Upper lobe of right lung (tissue), 1 donor: ENCODE measurements at regions not wholly inside any gene's neighbourhood (a gene's known extent, or its start where the extent isn't known, plus 50 kb on each side); places are given as distances from the start of the nearest gene placed in this dataset.

Source experiments
- ATAC-seq: fragments of 200-7000 bp; cut with Tn5 transposase; one replicate; pipeline ENCODE4 v1.9.1; 2020; ENCODE audit warnings: mild to moderate bottlenecking, moderate library complexity
- DNase-seq: peaks from one replicate; pipeline ENCODE4 v3.0.0-alpha.2; 2020
- H3K27ac ChIP-seq: fragments of 200-600 bp; one replicate; pipeline ENCODE4 v1.8.0; 2022
- H3K27me3 ChIP-seq: fragments of 200-600 bp; one replicate; pipeline ENCODE4 v1.8.0; 2022; ENCODE audit warnings: mild to moderate bottlenecking
- H3K36me3 ChIP-seq: fragments of 200-600 bp; one replicate; pipeline ENCODE4 v1.8.0; 2022
- H3K4me1 ChIP-seq: fragments of 200-600 bp; one replicate; pipeline ENCODE4 v1.8.0; 2022
- H3K4me3 ChIP-seq: fragments of 200-600 bp; one replicate; pipeline ENCODE4 v1.8.0; 2022; ENCODE audit warnings: mild to moderate bottlenecking
- H3K9me3 ChIP-seq: fragments of 200-600 bp; one replicate; pipeline ENCODE4 v1.8.0; 2022
- intact Hi-C: fragments of 100-400 bp; cut with DNase I; formaldehyde crosslinking; loops from one replicate; pipeline ENCODE4 v1.11.0; 2022
- TF ChIP-seq, protein P1 (sequence below): fragments of 200-600 bp; IDR thresholded peaks from one replicate; pipeline ENCODE4 v1.8.0; 2022; ENCODE audit warnings: antibody characterized with exemption
- donor health status: DM: no; HTN: yes; CAD: no; lungs with severe emphysema.

DNA sequence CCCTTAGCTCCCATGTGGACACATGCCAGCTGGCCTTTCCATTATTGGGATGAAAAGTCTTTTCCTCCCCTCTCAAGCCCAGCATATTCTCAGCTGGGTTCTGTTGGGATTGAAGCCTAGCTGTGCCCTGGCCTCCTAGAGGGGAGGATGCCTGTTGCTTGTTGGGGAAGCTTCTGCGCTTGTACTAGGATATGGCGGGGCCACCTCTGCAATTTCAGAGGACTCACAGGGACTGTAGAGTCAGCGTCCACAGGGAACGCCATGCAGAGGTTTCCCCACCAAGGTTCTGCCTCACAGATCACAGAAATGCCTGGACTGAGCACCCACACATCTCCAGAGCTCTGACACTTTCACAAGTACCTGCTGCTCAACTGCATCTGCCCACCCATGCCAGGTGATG is 288.7 kb upstream of the FOXQ1 start:
- Histone ChIP-seq H3K36me3 (no peaks in the 10 kb centered on the region), H3K4me3 (no peak overlapping the region), H3K27ac (no peak overlapping the region), H3K9me3 (no peaks in the 10 kb centered on the region), H3K4me1 (no peaks in the 10 kb centered on the region), H3K27me3 (no peaks in the 10 kb centered on the region)
- intact Hi-C loops, result no loop called here
- DNase-seq, result no peak
- ATAC-seq, result no peak
- TF ChIP-seq, protein P1, sequence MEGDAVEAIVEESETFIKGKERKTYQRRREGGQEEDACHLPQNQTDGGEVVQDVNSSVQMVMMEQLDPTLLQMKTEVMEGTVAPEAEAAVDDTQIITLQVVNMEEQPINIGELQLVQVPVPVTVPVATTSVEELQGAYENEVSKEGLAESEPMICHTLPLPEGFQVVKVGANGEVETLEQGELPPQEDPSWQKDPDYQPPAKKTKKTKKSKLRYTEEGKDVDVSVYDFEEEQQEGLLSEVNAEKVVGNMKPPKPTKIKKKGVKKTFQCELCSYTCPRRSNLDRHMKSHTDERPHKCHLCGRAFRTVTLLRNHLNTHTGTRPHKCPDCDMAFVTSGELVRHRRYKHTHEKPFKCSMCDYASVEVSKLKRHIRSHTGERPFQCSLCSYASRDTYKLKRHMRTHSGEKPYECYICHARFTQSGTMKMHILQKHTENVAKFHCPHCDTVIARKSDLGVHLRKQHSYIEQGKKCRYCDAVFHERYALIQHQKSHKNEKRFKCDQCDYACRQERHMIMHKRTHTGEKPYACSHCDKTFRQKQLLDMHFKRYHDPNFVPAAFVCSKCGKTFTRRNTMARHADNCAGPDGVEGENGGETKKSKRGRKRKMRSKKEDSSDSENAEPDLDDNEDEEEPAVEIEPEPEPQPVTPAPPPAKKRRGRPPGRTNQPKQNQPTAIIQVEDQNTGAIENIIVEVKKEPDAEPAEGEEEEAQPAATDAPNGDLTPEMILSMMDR, result no peak

DNA sequence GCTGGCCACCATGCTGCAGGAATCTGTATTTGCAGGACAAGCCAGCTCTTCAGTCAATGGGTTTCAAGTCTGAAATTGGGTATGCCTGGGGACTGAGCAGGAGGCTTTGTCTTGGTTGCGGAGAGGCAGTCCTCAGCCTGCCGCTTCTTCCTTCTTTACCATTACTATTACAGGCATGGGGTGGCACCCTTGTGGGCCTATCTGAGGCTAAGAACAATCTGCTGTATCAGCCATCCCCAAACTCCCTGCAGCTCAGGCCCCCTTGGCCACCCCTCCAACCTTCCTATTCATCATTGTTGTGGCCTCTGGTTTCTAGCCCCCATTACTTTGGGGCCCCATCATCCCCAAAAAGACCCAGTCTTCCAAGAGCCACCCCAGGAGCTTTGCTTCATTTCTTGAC is 289.2 kb upstream of the FOXQ1 start:
- no peak for DNase-seq
- no peaks in the 10 kb centered on the region for H3K27me3 ChIP-seq
- no peaks in the 10 kb centered on the region for H3K9me3 ChIP-seq

GRCh38 chr6:1020837-1021236 is 291.1 kb upstream of the FOXQ1 start:
- H3K4me3 ChIP-seq, result no peak overlapping the region
- H3K9me3 ChIP-seq, result no peaks in the 10 kb centered on the region
- no peaks in the 10 kb centered on the region for H3K4me1 ChIP-seq
- H3K27me3 ChIP-seq, result no peaks in the 10 kb centered on the region
- ATAC-seq, result no peak
- no peak overlapping the region for H3K27ac ChIP-seq
- no peak for DNase-seq
- TF ChIP-seq, protein P1, result no peak
- H3K36me3 ChIP-seq, result no peaks in the 10 kb centered on the region
- intact Hi-C loops, result no loop called here

More for the DNA sequence above, 289.2 kb upstream of the FOXQ1 start:
- Histone ChIP-seq H3K4me3 (no peak overlapping the region), H3K36me3 (no peaks in the 10 kb centered on the region), H3K4me1 (no peaks in the 10 kb centered on the region), H3K27ac (no peak overlapping the region)
- TF ChIP-seq, protein P1, result no peak
- intact Hi-C loops, result no loop called here
- ATAC-seq, result no peak

- H3K9me3 ChIP-seq, result no peaks in the 10 kb centered on the region
- DNase-seq (no peak), ATAC-seq (no peak)
Observed at GRCh38 chr6:1020133-1020532, 291.8 kb upstream of the FOXQ1 start.

GRCh38 chr6:1018041-1018440 is 293.9 kb upstream of the FOXQ1 start:
- H3K27ac ChIP-seq, result no peak overlapping the region
- H3K36me3 ChIP-seq, result no peaks in the 10 kb centered on the region
- no peak overlapping the region for H3K4me3 ChIP-seq
- intact Hi-C loops, result no loop called here
- DNase-seq, result no peak
- TF ChIP-seq, protein P1, result no peak
- H3K27me3 ChIP-seq, result no peaks in the 10 kb centered on the region
- no peaks in the 10 kb centered on the region for H3K9me3 ChIP-seq
- no peak for ATAC-seq
- H3K4me1 ChIP-seq, result no peaks in the 10 kb centered on the region

More at GRCh38 chr6:1020133-1020532, 291.8 kb upstream of the FOXQ1 start:
- Histone ChIP-seq H3K27ac (no peak overlapping the region), H3K36me3 (no peaks in the 10 kb centered on the region), H3K4me1 (no peaks in the 10 kb centered on the region), H3K4me3 (no peak overlapping the region), H3K27me3 (no peaks in the 10 kb centered on the region)
- intact Hi-C loops, result no loop called here
- TF ChIP-seq, protein P1, result no peak
